ENCODE measurements at regions not wholly inside any gene's neighbourhood (a gene's known extent, or its start where the extent isn't known, plus 50 kb on each side); places are given as distances from the start of the nearest gene placed in this dataset.

- no peak for DNase-seq (ENCODE audit: low read depth)
These were observed 804.1 kb downstream of the TFAP2A start for GRCh38 chr6:9610620-9611415.

GRCh38 chr6:9606435-9607134 lies 808.3 kb downstream of the TFAP2A start:
- no peak for DNase-seq (ENCODE audit: low read depth)

- no peak for DNase-seq (ENCODE audit: low read depth)
These were observed 820.1 kb downstream of the TFAP2A start for GRCh38 chr6:9594746-9595145.

- DNase-seq (ENCODE audit: low read depth): no peak
These were observed 821.3 kb downstream of the TFAP2A start for GRCh38 chr6:9593554-9593953.

- no peak for DNase-seq (ENCODE audit: low read depth)
These were observed 831.0 kb downstream of the TFAP2A start for GRCh38 chr6:9583753-9584352.

GRCh38 chr6:9581155-9581554 lies 833.7 kb downstream of the TFAP2A start:
- DNase-seq (ENCODE audit: low read depth): no peak

- no peak for DNase-seq (ENCODE audit: low read depth)
These were observed 838.4 kb downstream of the TFAP2A start for GRCh38 chr6:9576521-9576920.

- DNase-seq (ENCODE audit: low read depth): no peak
These were observed 848.8 kb downstream of the TFAP2A start for GRCh38 chr6:9566096-9566495.

GRCh38 chr6:9564021-9564420 lies 850.9 kb downstream of the TFAP2A start:
- DNase-seq (ENCODE audit: low read depth): no peak

- DNase-seq (ENCODE audit: low read depth): no peak
These were observed 851.3 kb downstream of the TFAP2A start for GRCh38 chr6:9563568-9563967.

GRCh38 chr6:9554806-9555205 lies 860.1 kb downstream of the TFAP2A start:
- no peak for DNase-seq (ENCODE audit: low read depth)

GRCh38 chr6:9554323-9554722 lies 860.6 kb downstream of the TFAP2A start:
- no peak for DNase-seq (ENCODE audit: low read depth)

- no peak for DNase-seq (ENCODE audit: low read depth)
These were observed 861.9 kb downstream of the TFAP2A start for GRCh38 chr6:9553002-9553401.

GRCh38 chr6:9543649-9544048 lies 871.2 kb downstream of the TFAP2A start:
- DNase-seq (ENCODE audit: low read depth): no peak

- DNase-seq (ENCODE audit: low read depth): no peak
These were observed 874.2 kb downstream of the TFAP2A start for GRCh38 chr6:9540534-9541126.

GRCh38 chr6:9540126-9540525 lies 874.7 kb downstream of the TFAP2A start:
- no peak for DNase-seq (ENCODE audit: low read depth)

GRCh38 chr6:9539231-9539755 lies 875.6 kb downstream of the TFAP2A start:
- no peak for DNase-seq (ENCODE audit: low read depth)

- DNase-seq (ENCODE audit: low read depth): no peak
These were observed 877.5 kb downstream of the TFAP2A start for GRCh38 chr6:9537381-9537780.

GRCh38 chr6:9535106-9535505 lies 879.8 kb downstream of the TFAP2A start:
- no peak for DNase-seq (ENCODE audit: low read depth)

- no peak for DNase-seq (ENCODE audit: low read depth)
These were observed 882.0 kb downstream of the TFAP2A start for GRCh38 chr6:9532621-9533557.

GRCh38 chr6:9527679-9528286 lies 887.1 kb downstream of the TFAP2A start:
- DNase-seq (ENCODE audit: low read depth): no peak

Measured in stimulated activated CD8-positive, alpha-beta memory T cell treated with anti-CD3 and anti-CD28 coated beads, Interleukin-4, amount 100 ng/mL, for 24 hours (primary cell).